Vagina (tissue), 2 donors: ENCODE measurements at regions not wholly inside any gene's neighbourhood (a gene's known extent, or its start where the extent isn't known, plus 50 kb on each side); places are given as distances from the start of the nearest gene placed in this dataset.

ENCODE experiments used
- CTCF ChIP-seq, 3 experiments: fragments of 450-650 bp in 2 of 3; fragments of 200-600 bp in 1 of 3; sonication (generic) in 1 of 3; IDR thresholded peaks; one replicate each; pipeline ENCODE4 v1.5.1; 2017 to 2019; ENCODE audit warnings: antibody characterized with exemption in 3 of 3, mild to moderate bottlenecking in 2 of 3, moderate library complexity in 2 of 3
- POLR2A ChIP-seq, 2 donors: fragments of 450-650 bp; IDR thresholded peaks; one replicate each; pipeline ENCODE4 v1.6.1; 2017; ENCODE audit warnings: antibody characterized with exemption in 2 of 2, mild to moderate bottlenecking in 2 of 2, moderate library complexity in 2 of 2
- POLR2AphosphoS5 ChIP-seq, 2 donors: sonication (generic); formaldehyde crosslinking; IDR thresholded peaks; one replicate each; pipeline ENCODE4 v1.9.0; 2017; ENCODE audit warnings: antibody characterized with exemption in 2 of 2, mild to moderate bottlenecking in 2 of 2, low read depth in 1 of 2; ENCODE audit not compliant: insufficient read depth in 1 of 2

- TF ChIP-seq CTCF (IDR thresholded peaks at IDR 0.05) = no peak
- no peak for TF ChIP-seq POLR2A (IDR thresholded peaks at IDR 0.05)
- no peak for TF ChIP-seq POLR2AphosphoS5 (IDR thresholded peaks at IDR 0.05; ENCODE audit: insufficient read depth in 1 of 2, low read depth in 1 of 2)
Observed at GRCh38 chr16:17743578-17743977, 272.8 kb upstream of the XYLT1 start.
